ENCODE measurements at regions not wholly inside any gene's neighbourhood (a gene's known extent, or its start where the extent isn't known, plus 50 kb on each side); places are given as distances from the start of the nearest gene placed in this dataset.

DNA sequence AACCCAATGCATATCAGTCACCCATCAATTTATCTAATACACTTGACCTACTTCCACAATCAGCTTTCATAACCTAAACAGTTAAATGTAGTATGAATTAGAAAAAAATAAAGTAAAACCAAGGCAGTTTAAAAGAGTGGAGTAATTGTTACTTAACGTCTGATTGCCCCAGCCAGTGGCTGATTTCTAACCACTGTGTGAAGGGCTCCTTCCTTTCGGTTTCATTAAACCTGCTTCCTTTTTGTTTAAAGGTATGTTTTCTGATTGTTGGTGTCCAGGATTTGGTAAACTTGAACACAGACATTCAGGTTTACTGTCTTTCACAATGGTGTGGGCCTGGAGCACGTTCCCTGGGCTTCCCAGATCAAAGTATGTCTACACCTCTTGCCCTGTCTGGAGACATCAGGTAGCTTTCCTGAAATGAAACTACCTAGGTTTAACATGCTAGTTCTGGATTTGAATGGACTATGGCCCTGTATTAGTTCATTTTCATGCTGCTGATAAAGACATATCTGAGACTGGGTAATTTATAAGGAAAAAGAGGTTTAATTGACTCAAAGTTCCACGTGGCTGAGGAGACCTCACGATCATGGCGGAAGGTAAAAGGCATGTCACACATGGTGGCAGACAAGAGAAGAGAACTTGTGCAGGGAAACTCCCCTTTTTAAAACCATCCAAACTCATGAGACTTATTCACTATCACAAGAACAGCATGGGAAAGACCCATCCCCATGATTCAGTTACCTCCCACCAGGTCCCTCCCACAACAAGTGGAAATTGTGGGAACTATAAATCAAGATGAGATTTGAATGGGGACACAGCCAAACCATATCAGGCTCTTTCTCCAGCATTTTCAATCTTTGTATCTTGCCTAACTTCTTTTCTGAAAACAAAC lies 605.2 kb upstream of the ID2 start:
- TF ChIP-seq CTCF (IDR thresholded peaks at IDR 0.05) (no peak), POLR2AphosphoS5 (IDR thresholded peaks at IDR 0.05) (no peak), POLR2A (IDR thresholded peaks at IDR 0.05) (no peak)
